H9 (cell line): ENCODE measurements at regions not wholly inside any gene's neighbourhood (a gene's known extent, or its start where the extent isn't known, plus 50 kb on each side); places are given as distances from the start of the nearest gene placed in this dataset.

Experiments
- DNase-seq: peaks from one replicate; pipeline ENCODE4 v3.0.0-alpha.2; 2017
- H2AFZ ChIP-seq: one replicate; pipeline ENCODE4 v1.6.1; 2013; ENCODE audit warnings: mild to moderate bottlenecking, low read length, control low read depth, moderate library complexity
- H2AK5ac ChIP-seq: 2 replicates; pipeline ENCODE4 v1.6.1; 2013; ENCODE audit warnings: low read length, control low read depth, mixed read lengths; ENCODE audit not compliant: insufficient read length
- H2BK120ac ChIP-seq: one replicate; pipeline ENCODE4 v1.6.1; 2013; ENCODE audit warnings: low read depth, mild to moderate bottlenecking, low read length, control low read depth, inconsistent platforms; ENCODE audit not compliant: poor library complexity, severe bottlenecking
- H2BK12ac ChIP-seq: 2 replicates; pipeline ENCODE4 v1.6.1; 2013; ENCODE audit warnings: low read length, control low read depth, mixed read lengths, low read depth; ENCODE audit not compliant: insufficient read length
- H2BK15ac ChIP-seq: 2 replicates; pipeline ENCODE4 v1.6.1; 2013; ENCODE audit warnings: low read depth, low read length, control low read depth
- H2BK20ac ChIP-seq: one replicate; pipeline ENCODE4 v1.6.1; 2013; ENCODE audit warnings: low read depth, mild to moderate bottlenecking, low read length, control low read depth, inconsistent platforms; ENCODE audit not compliant: poor library complexity, severe bottlenecking
- H2BK5ac ChIP-seq: 2 replicates; pipeline ENCODE4 v1.6.1; 2013; ENCODE audit warnings: low read length, control low read depth, mixed read lengths; ENCODE audit not compliant: insufficient read length
- H3K14ac ChIP-seq: 2 replicates; pipeline ENCODE4 v1.6.1; 2013; ENCODE audit warnings: low read length, control low read depth; ENCODE audit not compliant: insufficient read depth
- H3K18ac ChIP-seq: 2 replicates; pipeline ENCODE4 v1.6.1; 2013; ENCODE audit warnings: low read depth, mild to moderate bottlenecking, mixed read lengths, low read length, control low read depth; ENCODE audit not compliant: insufficient read length
- H3K23ac ChIP-seq: 2 replicates; pipeline ENCODE4 v1.6.1; 2013; ENCODE audit warnings: low read length, control low read depth, mixed read lengths, low read depth; ENCODE audit not compliant: insufficient read length
- H3K23me2 ChIP-seq: 2 replicates; pipeline ENCODE4 v1.6.1; 2013; ENCODE audit warnings: low read depth, mild to moderate bottlenecking, mixed read lengths, low read length, control low read depth; ENCODE audit not compliant: insufficient read length, poor library complexity, severe bottlenecking
- H3K27ac ChIP-seq: 2 replicates; pipeline ENCODE4 v1.5.1; 2013; ENCODE audit warnings: low read length, control low read depth, mixed read lengths, low read depth; ENCODE audit not compliant: insufficient read length
- H3K27me3 ChIP-seq: 2 replicates; pipeline ENCODE4 v1.6.1; 2013; ENCODE audit warnings: low read length, control low read depth, inconsistent platforms; ENCODE audit not compliant: insufficient read depth
- H3K4ac ChIP-seq: 2 replicates; pipeline ENCODE4 v1.6.1; 2013; ENCODE audit warnings: low read depth, mild to moderate bottlenecking, control low read depth, inconsistent platforms, low read length, moderate library complexity
- H3K4me1 ChIP-seq: 2 replicates; pipeline ENCODE4 v1.6.1; 2013; ENCODE audit warnings: low read length, control low read depth, inconsistent platforms; ENCODE audit not compliant: insufficient read depth
- H3K4me2 ChIP-seq: 2 replicates; pipeline ENCODE4 v1.6.1; 2013; ENCODE audit warnings: low read length, control low read depth, mixed read lengths; ENCODE audit not compliant: insufficient read length, insufficient read depth
- H3K56ac ChIP-seq: 2 replicates; pipeline ENCODE4 v1.6.1; 2013; ENCODE audit warnings: low read depth, mild to moderate bottlenecking, mixed read lengths, low read length, control low read depth; ENCODE audit not compliant: insufficient read length
- H3K79me1 ChIP-seq: 2 replicates; pipeline ENCODE4 v1.6.1; 2013; ENCODE audit warnings: low read depth, mild to moderate bottlenecking, moderate library complexity, low read length, control low read depth, inconsistent platforms; ENCODE audit not compliant: insufficient read depth, poor library complexity, severe bottlenecking
- H3K79me2 ChIP-seq: 2 replicates; pipeline ENCODE4 v1.6.1; 2013; ENCODE audit warnings: low read length, control low read depth, inconsistent platforms; ENCODE audit not compliant: insufficient read depth
- H3K9ac ChIP-seq: 2 replicates; pipeline ENCODE4 v1.6.1; 2013; ENCODE audit warnings: low read length, control low read depth, mixed read lengths; ENCODE audit not compliant: insufficient read length; ENCODE audit errors: extremely low read depth
- H3K9me3 ChIP-seq: one replicate; pipeline ENCODE4 v1.6.1; 2013; ENCODE audit warnings: low read depth, low read length, inconsistent platforms; ENCODE audit not compliant: control insufficient read depth
- H3T11ph ChIP-seq: one replicate; pipeline ENCODE4 v1.6.1; 2013; ENCODE audit warnings: mild to moderate bottlenecking, low read length, control low read depth, inconsistent platforms
- H4K20me1 ChIP-seq: one replicate; pipeline ENCODE4 v1.6.1; 2013; ENCODE audit not compliant: control insufficient read depth, insufficient read length, insufficient read depth
- H4K5ac ChIP-seq: 2 replicates; pipeline ENCODE4 v1.6.1; 2013; ENCODE audit warnings: low read depth, mild to moderate bottlenecking, mixed read lengths, low read length, control low read depth; ENCODE audit not compliant: insufficient read length
- H4K8ac ChIP-seq: replicated peaks from 2 replicates; pipeline ENCODE4 v1.6.1; 2013; ENCODE audit warnings: low read length, control low read depth, mixed read lengths, low read depth; ENCODE audit not compliant: insufficient read length
- H4K91ac ChIP-seq: 2 replicates; pipeline ENCODE4 v1.6.1; 2013; ENCODE audit warnings: low read depth, mild to moderate bottlenecking, moderate library complexity, mixed read lengths, low read length, control low read depth; ENCODE audit not compliant: insufficient read length
- H3K27ac Mint-ChIP-seq, 3 experiments: 2 replicates in 2 of 3; 3 replicates in 1 of 3; pipeline ENCODE4 v1.8.0; 2020 to 2021; ENCODE audit warnings: mixed read lengths in 3 of 3, mild to moderate bottlenecking in 1 of 3, moderate library complexity in 1 of 3
- H3K27me3 Mint-ChIP-seq: 2 replicates; pipeline ENCODE4 v1.8.0; 2021; ENCODE audit warnings: low read depth, mild to moderate bottlenecking, moderate library complexity, mixed read lengths
- H3K36me3 Mint-ChIP-seq, 3 experiments: 2 replicates in 2 of 3; 3 replicates in 1 of 3; pipeline ENCODE4 v1.8.0; 2020 to 2021; ENCODE audit warnings: low read depth in 3 of 3, mixed read lengths in 3 of 3; ENCODE audit not compliant: insufficient read depth in 1 of 3
- H3K4me1 Mint-ChIP-seq, 2 experiments: 2 replicates each; pipeline ENCODE4 v1.8.0; 2020; ENCODE audit warnings: mixed read lengths in 2 of 2
- H3K4me3 Mint-ChIP-seq, 2 experiments: 2 replicates in 1 of 2; 3 replicates in 1 of 2; pipeline ENCODE4 v1.8.0; 2020 to 2021; ENCODE audit warnings: mild to moderate bottlenecking in 2 of 2, mixed read lengths in 2 of 2, moderate library complexity in 1 of 2
- H3K9me3 Mint-ChIP-seq, 2 experiments: 2 replicates in 1 of 2; 3 replicates in 1 of 2; pipeline ENCODE4 v1.8.0; 2020; ENCODE audit warnings: mild to moderate bottlenecking in 2 of 2, mixed read lengths in 2 of 2, moderate library complexity in 1 of 2
- CTCF ChIP-seq: fragments of 200-600 bp; sonication (generic); conservative IDR thresholded peaks from 3 replicates; pipeline ENCODE4 v1.8.0; 2021; ENCODE audit warnings: antibody characterized with exemption, mild to moderate bottlenecking
- WGBS: extraction: QIAGEN DNeasy Blood & Tissue Kit; methylation state at CpG from one replicate; pipeline ENCODE4 v1.1.7; 2013; ENCODE audit warnings: missing lambda C conversion rate, low lambda C conversion rate, mixed read lengths; ENCODE audit not compliant: insufficient read length; ENCODE audit errors: extremely low coverage; 5-methylcytosine and 5-hydroxymethylcytosine counted together

- no peaks in the 10 kb centered on the region for H3K4me1 ChIP-seq
- H3K9me3 ChIP-seq, result no peaks in the 10 kb centered on the region
- no peaks in the 10 kb centered on the region for H3K23me2 ChIP-seq
- no peak overlapping the region for H2BK5ac ChIP-seq
- WGBS, result no CpG with 5 or more reads among the region's 5 CpGs
- Mint-ChIP-seq H3K36me3 (no peaks in the 10 kb centered on the region), H3K9me3 (no peaks in the 10 kb centered on the region), H3K27ac (no peak overlapping the region), H3K4me1 (no peaks in the 10 kb centered on the region), H3K4me3 (no peak overlapping the region; a peak in 1 of 5 replicates), H3K27me3 (peaks cover 2% of the 10 kb centered on the region)
- no peak overlapping the region for H3K18ac ChIP-seq
- no peak overlapping the region for H2BK12ac ChIP-seq
- no peak overlapping the region for H2AFZ ChIP-seq
- no peaks in the 10 kb centered on the region for H3K79me1 ChIP-seq
- H3K27me3 ChIP-seq, result no peaks in the 10 kb centered on the region
- TF ChIP-seq CTCF, result no peak
- no peak overlapping the region for H4K8ac ChIP-seq
- no peak overlapping the region for H2BK15ac ChIP-seq
- H4K20me1 ChIP-seq, result no peaks in the 10 kb centered on the region
- H3K27ac ChIP-seq, result no peak overlapping the region
- no peak overlapping the region for H3K56ac ChIP-seq
- no peak overlapping the region for H3K23ac ChIP-seq
- H3K4me2 ChIP-seq, result no peak overlapping the region
- no peak overlapping the region for H3K4ac ChIP-seq
- no peak overlapping the region for H3K9ac ChIP-seq
- no peak overlapping the region for H3T11ph ChIP-seq
- H2BK20ac ChIP-seq, result no peak overlapping the region
- no peak overlapping the region for H2AK5ac ChIP-seq
- no peak for DNase-seq
- no peaks in the 10 kb centered on the region for H3K79me2 ChIP-seq
- H4K91ac ChIP-seq, result no peak overlapping the region
- H4K5ac ChIP-seq, result no peak overlapping the region
- H2BK120ac ChIP-seq, result no peak overlapping the region
- H3K14ac ChIP-seq, result no peak overlapping the region
These were observed 198.1 kb upstream of the WWC1 start for GRCh38 chr5:168093200-168093910.
